Ramos (cell line): ENCODE measurements at regions not wholly inside any gene's neighbourhood (a gene's known extent, or its start where the extent isn't known, plus 50 kb on each side); places are given as distances from the start of the nearest gene placed in this dataset.

Source experiments
- in situ Hi-C: fragments of 300-500 bp; cut with MboI; formaldehyde crosslinking; loops from one replicate; pipeline ENCODE4 v1.14.3; 2022; ENCODE audit warnings: low sequenced_read_pairs; ENCODE audit not compliant: unreplicated experiment

DNA sequence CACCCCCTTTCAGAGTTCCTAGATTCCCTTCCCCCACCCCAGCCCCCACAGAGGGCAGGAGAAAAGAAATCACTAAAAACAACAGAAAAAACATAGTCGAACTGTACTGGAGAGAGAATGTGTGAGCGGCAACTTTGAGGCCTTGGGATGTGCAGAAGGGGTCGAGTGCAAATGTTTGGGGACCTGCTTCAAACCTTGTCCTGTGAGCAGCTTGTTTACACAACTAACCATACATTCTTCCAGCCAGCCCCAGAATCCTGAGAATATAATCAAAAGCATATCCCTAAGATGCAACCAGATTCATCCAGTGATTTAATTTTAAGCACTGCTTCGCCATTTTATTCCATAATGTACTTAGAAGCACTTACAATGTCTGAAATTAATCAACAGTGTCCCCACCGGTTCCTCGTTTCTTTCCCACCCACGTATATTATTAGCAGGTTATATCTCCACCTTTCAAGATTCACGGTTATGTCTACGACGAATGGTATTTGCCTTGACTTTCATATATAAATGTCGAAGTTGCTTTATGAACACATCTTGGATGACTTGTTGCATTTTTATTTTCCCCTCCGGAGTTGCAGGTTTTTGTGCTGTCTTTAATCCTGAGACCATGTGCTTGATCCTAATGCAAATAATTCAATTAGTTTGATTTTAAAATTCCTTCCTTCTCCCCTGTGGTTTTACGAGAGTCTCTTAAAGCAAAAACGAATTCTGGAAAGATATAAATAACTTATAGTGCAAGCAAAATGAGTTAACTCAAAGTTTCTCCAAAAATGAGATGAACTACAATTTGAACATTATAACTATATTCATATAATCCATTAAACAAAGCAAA, 107.6 kb downstream of the ZIC5 start:
- in situ Hi-C loops, result no loop called here

DNA sequence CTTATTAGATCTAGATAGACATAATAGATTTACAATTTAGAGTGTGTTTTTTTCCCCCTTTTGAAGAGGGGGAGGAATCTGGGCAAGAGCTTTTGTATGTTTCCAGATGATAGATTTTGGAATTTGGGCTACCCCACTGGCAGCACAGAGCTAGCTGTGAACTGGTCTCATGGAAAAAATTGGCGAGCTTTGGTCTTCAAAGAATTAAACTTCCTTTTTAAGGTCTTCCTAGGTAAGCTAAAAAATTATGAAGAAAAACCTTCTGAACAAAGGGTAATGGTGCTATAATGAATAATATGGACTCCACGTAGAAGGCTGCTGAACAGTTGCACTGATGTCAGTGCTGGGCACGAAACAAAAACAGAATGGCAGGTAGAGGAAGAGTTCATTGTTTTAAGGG, 109.3 kb downstream of the ZIC5 start:
- in situ Hi-C loops, result no loop called here

DNA sequence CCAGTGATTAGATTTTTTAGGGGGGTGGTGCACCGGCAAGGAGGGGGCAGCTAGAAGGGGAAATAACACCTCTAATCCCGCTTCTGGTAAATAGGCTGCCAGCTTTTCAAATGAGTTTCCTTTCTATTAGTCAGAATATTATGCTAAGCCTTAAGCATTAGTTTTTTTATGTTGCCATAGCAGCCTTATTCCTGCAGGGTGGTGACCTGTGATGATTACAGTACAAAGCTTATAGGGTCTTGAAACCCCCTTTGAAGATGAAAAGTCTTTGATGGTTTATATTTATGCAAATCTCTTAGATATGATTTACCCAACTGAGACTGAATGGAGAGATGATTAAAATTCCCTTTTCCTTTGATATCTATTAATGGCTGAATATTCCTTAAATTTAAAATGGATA, 109.8 kb downstream of the ZIC5 start:
- in situ Hi-C loops, result no loop called here

DNA sequence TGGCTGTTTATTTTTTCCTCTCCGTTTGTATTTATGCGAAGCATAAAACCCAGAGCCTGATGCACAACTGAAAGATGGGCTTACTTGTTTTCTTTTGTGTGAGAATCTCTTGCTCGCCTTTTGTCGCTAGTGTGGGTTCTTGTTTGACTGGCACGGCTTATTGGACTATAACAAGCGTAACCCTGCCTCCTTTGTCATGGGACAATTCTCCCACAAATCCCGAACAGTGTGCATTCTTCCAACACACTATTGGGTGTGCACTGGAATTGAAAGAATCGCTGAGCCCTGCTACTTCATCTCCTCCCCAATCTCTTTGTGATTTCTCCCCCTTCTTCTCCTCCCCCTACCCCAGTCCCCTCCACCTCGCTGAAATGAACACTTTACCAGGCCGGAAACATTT, 110.8 kb downstream of the ZIC5 start:
- in situ Hi-C loops, result no loop called here

DNA sequence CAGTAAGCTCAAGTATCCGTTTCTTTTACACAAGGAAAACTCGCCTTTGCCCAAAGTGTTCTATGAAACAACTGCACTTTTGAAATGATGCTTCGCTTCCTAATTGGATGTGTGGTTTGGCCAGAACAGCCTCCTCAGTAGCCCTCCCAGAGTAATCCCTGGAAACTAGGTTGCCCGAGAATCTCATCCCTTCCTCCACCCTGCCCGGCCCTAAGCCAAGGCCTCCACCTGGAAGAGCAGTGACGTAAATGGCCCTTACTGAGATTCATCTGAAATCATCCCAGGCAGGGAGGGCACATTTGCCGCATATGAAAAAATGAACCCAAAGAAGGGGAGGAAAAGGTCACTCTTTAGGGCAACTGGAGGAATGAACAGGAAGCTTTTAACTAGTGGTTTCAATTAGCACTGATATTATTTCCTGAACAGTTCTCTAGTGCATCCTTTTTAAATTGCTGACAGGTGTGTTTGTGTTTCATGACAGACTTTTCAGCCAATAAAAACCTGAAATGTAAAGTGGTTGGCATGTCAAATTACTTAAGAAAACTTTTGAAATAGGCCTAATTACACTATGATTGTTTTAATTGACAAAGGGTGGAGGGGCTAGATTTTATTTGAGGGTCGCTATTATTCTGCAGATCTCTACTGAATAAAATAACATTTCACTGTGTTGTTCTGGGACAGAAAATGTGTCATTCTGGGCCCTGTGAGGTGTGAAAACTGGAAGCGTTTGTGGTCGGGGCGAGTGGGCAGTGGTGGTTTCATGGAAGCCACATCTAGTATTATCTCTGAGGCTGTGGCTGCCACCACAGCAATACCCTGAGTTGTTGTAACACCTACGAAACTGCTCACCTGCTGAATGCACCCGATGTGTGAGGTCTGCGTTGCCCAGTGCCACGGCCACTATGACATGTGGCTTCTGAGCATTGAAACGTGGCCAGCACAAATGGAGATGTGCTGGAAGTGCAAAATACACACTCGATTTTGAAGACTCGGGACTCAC, 112.1 kb downstream of the ZIC5 start:
- in situ Hi-C loops, result no loop called here

DNA sequence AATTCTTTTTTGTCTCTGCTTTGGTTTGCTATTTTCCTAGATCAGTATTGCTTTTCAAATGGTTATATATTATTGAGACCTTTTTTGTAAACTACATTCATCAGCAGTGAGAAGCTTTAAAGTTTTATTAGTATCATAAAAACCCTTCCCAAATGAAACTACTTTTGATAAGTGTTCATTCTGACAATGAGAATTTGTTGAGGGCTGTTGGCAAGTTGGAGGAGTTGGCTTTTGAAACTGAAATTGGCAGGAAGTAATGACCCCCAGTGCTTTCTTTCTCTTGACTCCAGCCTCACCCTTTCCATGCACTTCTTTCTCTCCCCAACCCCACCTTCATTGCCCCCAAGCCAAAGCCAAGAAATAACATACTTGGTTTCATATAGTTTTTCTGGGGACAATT, 113.8 kb downstream of the ZIC5 start:
- in situ Hi-C loops, result no loop called here

DNA sequence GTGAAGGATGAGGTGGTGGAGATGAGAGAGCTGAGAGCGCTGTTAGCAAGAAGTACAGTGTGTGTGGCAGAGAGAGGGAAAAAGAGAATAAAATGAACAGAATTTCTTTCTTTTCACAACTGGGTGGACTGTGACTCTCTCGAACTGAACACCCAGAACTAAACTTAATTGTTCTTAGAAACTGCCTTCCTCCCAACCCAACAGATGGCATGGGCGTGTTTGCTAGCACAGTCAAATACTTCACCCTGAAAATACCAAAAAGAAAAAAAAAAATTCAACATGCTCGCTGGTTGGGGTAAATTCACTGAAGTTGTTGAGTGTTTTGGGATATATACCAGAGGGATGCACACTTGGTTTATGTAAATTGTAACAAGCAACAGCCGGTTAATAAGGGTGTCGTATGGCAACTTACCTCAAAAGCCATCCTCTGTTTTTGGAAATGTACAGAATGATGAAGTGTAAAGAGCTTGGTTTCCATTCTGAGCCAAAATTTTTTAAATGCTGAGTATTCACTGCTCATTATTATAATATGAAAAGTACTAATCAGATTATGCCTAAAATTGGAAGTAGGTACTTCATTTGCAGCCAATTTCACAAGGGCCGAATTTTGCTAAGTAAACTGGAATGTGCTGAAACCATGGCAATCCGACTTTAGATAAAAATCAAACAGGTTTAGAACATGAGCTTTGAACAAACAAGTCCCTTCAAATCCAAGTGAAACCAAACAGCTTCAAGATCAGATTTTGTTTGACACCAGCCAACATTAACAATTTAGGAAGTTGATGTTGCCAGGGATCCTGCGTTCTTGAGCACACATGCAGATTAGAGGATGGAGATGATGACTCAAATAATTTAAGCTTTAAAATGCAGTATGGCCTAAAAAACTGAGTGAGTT, 115.8 kb downstream of the ZIC5 start:
- in situ Hi-C loops, result no loop called here

DNA sequence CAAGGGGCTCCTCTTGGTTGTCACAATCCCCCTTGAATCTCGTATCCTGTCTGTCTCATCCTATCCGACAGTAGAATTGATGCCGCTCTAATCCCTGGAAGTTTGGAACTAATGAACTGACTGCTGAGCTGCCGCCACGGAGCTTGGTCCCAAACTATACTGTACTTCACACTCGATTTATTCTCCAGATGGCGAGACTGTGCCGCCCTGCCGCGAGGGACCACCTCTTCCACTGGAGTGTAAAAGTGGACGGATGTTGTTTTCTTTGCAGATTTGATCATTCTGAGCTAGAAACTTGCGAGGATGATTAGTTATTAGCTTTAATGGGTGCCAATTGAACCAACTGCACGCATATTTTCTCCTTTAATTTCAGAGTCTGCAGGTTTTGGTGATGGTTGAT, 117.2 kb downstream of the ZIC5 start:
- in situ Hi-C loops, result no loop called here

DNA sequence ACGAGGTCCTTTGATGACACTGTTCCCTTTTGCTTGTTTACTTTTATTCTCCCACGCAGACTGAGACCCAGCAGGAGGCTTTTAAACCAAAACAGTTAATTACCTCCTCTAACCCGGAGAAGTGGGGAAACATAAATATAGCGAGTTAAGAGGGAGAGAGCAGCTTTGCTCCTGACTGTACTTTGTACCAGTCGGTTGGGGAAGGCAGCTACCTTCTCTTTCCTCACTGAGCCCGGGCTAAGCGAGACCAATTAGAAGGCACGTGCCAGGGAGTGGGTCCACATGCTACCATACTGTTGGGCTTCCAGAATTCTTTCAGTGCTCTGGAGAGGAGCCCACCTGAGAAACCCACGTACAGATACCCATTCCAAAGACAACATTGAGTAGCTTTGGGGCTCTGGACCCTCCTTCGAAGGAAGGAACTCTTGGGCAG, 124.2 kb downstream of the ZIC5 start:
- in situ Hi-C loops, result no loop called here

DNA sequence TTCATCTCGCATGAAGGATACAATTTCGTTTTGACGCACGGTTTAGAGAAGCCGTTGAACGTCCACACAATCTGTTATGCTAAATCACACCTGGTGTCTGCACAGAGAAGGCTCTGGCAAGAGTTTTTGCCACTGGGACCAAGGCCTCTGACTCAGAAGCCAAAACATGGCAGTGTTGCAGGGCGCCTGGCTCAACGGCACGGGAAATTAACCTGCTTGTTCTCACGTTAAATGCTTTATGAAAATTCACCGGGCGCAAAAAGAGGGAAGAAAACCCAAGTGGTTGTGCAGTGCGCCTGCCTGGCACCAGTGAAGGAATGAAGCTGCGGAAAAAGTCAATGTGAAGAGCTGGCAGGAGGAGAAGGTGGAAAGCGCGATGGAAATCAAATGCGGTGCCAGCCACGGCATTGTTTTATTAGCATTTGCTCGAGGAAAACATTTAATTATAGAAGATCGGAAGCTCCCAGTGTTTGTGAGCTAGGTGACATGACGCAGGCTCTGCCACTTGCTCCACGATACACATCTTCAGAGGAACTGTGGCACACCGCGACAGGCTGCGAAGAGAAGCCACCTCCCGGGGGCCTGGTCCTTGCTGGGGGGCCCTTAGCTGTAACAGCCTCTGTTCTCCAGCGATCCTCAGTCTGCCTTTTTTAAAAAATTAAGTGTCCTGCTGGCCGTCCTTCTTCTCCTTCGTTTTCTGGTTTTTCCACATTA, 126.2 kb downstream of the ZIC5 start:
- in situ Hi-C loops, result no loop called here

DNA sequence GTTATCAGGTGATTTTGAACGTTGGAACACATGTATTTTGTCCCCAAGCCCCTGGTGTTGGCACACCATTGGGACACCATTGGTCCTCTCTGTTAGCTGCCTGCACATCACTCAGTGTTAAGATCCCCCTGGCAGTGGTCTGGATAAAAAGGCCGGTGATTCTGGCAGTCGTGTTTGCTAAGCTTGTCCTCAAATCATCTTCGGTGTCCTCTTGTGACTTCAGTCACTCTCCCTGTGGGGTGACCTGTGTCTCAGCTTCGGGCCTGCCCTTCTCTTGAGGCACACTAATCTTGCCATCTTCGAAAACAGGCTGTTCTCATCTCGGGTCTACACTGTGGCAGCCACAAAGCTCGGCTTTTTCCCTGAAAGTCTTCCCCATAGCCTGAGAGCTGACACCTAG, 127.1 kb downstream of the ZIC5 start:
- in situ Hi-C loops, result no loop called here

DNA sequence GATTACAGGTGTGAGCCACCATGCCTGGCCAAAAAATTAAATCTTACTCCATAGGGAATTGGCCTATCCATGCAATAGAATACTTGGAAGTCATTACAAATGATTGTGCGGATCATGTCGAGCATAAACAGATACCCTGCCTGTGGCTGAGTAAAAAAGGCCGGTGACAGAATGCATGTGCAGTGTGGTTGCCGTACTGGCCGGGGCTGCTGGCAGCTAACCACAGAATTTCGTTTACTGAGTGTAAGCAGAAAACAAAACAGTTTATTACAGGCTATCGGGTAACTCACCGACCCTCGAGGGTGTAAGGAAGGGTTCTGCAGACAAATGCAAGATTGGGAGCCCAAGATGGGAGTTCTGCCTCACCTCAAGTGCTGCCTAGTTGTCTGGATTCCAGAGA, 127.7 kb downstream of the ZIC5 start:
- in situ Hi-C loops, result no loop called here

DNA sequence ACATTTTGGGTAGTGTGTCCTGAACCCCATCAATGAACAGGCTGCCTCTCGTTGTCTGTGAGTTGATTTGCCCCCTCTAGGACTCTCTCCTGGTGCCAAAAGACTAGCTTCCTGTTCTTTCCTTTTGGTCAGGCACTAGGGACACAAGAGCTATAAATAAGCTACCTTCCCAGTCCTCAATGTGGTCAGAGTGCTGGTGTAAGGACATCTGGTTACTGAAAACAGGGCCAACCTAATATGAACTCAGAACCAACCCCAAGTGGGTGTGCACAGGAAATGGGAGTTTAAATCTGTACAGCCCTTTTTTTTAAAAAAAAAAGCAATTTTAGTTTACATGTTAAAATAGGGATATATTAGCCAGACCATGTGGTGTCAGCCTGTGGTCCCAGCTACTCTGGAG, 129.2 kb downstream of the ZIC5 start:
- in situ Hi-C loops, result no loop called here

DNA sequence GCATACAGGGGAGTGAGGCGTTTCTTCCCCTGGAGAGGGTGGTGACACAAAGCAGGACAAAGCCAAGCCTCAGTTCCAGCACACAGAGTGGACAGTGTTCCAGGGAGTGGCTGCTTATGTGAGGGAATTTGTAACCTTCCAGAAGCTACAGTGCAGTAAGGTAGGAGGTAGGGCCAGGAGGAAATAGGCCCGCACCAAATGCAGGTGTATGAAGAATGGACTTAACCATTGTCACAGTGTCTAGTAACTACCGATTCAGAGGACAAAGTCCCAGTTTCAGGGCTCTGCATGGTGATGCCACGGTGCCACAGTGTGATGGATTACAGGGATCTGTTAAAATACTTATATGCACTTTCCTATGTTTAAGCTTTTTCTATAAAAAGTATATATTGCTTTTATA, 135.3 kb downstream of the ZIC5 start:
- in situ Hi-C loops, result no loop called here

DNA sequence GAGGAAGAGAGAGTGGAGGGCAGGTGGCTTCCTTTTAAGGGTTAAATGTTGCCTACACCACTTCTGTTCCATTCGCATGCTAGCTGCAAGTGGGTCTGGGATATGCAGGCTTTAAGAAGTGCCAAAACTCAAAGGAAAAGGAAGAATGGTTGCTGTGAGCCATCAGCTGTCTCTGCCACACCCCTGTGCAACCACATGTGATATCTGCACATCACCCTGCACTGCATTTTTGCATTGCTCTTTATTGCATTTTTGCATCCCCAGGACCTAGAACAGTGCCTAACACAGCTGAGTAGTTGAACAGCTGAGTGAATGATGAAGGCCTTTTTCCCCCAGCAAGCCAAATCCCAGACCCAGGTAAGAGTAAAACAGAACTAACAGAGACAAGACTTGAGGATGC, 136.1 kb downstream of the ZIC5 start:
- in situ Hi-C loops, result no loop called here

DNA sequence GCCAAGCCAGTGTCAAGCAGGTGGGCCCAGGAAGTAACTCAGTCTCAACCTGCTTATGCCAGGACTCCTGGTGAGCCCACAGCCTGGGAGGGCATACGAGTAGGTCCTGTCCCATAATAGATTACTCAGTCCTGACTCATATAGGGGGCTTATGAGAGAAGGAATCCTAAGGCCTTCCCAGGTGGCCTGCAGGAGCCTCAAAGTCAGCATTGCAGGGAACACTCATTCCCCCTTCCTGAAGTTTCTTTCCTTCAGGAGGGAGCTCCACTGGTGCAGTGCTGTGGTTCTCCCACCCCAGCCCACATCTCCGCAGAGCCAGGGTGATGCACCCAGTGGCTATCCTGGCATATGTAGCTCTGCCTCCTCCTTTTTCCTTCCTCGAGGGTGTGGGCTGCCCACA, 137.3 kb downstream of the ZIC5 start:
- in situ Hi-C loops, result no loop called here

DNA sequence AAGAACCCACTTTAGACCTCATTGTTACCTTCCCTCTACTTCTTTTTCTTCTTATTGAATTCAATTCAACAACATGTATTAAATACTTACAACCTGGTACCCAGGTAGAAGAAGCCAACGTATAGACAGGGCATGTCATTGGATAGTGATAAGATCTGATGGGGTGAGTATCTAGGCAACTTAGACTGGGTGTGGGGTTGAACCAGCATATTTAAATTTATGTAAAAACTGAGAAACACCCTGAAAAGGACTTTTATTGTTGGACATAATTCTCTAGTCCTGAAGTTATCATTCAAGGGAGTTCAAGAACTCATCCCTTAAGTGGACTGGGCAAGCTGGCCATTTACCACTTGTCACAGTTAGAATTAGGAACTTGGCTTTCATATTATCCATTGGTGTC, 139.2 kb downstream of the ZIC5 start:
- in situ Hi-C loops, result no loop called here

DNA sequence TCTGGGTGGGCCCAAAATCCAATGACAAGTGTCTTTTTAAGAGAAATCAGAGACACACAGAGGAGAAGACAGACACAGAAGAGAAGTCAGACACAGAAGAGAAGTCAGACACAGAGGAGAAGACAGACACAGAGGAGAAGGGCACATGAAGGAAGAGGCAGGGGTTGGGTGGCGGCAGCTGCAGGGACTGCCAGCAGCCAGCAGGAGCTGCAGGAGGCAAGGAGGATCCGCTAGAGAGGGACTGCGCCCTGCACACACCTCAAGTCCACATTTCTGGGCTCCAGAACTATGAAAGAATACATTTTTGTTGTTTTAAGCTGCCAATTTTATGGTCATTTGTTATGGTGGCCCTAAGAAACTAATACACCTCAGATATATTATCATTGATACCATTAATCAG, 140.6 kb downstream of the ZIC5 start:
- in situ Hi-C loops, result no loop called here

DNA sequence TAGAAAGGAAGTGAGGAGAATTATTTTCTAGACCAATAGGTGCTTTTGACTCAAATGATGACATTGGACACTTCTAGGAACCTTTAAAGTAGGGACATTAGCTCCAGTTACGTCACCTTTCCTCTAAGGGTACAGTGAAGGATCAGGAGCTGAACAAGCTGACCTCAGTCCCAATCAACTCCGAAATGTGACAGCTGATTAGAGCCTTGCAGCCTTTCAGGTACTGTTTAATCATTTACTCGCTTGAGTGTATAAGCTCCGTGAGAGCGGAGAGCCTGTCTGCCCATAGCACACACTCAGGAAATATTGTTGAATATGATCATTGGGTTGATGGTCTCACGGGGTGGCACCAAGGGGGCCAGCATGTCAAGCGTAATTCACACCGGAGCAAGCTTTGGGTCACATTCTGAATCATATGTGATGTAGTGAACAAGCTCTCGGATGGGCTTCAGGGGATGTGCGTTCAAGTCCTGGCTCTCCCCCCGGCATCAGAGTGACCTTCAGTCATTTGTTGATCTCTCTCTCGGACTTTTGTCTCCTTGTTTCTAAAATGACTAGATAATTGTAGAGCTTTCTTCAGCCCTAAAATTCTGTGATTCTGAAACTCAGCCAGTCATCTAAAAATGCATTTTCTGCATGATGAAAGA, 141.9 kb downstream of the ZIC5 start:
- in situ Hi-C loops, result no loop called here
